GM12864 (cell line): ENCODE measurements at regions not wholly inside any gene's neighbourhood (a gene's known extent, or its start where the extent isn't known, plus 50 kb on each side); places are given as distances from the start of the nearest gene placed in this dataset.

ENCODE experiments used
- DNase-seq: peaks from one replicate; pipeline ENCODE4 v3.0.0-alpha.2; 2011; ENCODE audit warnings: low read depth
- H3K4me3 ChIP-seq: 2 replicates; pipeline ENCODE4 v1.5.1; 2011; ENCODE audit warnings: mild to moderate bottlenecking, low read depth, low read length, control low read depth
- TF ChIP-seq, protein P1 (sequence below): IDR thresholded peaks from 2 replicates; pipeline ENCODE4 v1.5.1; 2011; ENCODE audit warnings: low read depth, mild to moderate bottlenecking, moderate library complexity, low read length, control low read depth, inconsistent platforms; ENCODE audit errors: missing control alignments

DNA sequence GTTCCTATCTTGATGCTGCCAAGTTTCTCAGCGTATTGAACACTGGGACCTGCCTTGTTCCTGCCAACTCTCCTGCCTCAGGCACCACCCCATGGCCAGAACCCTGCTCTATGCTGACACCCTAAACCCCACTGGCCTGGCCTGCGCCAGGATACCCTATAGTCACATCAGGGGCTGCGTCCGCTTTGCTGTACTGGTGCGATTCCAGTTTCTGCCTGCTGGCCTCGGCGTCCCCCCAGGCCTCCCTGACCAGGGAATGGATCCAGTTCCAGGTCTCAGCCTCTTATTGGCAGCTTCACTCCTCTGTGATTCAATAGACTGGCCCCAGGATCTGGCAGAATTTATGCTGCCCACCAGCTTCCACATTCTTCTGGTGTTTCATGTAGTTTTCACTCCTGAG is 55.0 kb downstream of the GPR6 start:
- TF ChIP-seq, protein P1, sequence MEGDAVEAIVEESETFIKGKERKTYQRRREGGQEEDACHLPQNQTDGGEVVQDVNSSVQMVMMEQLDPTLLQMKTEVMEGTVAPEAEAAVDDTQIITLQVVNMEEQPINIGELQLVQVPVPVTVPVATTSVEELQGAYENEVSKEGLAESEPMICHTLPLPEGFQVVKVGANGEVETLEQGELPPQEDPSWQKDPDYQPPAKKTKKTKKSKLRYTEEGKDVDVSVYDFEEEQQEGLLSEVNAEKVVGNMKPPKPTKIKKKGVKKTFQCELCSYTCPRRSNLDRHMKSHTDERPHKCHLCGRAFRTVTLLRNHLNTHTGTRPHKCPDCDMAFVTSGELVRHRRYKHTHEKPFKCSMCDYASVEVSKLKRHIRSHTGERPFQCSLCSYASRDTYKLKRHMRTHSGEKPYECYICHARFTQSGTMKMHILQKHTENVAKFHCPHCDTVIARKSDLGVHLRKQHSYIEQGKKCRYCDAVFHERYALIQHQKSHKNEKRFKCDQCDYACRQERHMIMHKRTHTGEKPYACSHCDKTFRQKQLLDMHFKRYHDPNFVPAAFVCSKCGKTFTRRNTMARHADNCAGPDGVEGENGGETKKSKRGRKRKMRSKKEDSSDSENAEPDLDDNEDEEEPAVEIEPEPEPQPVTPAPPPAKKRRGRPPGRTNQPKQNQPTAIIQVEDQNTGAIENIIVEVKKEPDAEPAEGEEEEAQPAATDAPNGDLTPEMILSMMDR: no peak
- DNase-seq: no peak
- no peak overlapping the region for H3K4me3 ChIP-seq

DNA sequence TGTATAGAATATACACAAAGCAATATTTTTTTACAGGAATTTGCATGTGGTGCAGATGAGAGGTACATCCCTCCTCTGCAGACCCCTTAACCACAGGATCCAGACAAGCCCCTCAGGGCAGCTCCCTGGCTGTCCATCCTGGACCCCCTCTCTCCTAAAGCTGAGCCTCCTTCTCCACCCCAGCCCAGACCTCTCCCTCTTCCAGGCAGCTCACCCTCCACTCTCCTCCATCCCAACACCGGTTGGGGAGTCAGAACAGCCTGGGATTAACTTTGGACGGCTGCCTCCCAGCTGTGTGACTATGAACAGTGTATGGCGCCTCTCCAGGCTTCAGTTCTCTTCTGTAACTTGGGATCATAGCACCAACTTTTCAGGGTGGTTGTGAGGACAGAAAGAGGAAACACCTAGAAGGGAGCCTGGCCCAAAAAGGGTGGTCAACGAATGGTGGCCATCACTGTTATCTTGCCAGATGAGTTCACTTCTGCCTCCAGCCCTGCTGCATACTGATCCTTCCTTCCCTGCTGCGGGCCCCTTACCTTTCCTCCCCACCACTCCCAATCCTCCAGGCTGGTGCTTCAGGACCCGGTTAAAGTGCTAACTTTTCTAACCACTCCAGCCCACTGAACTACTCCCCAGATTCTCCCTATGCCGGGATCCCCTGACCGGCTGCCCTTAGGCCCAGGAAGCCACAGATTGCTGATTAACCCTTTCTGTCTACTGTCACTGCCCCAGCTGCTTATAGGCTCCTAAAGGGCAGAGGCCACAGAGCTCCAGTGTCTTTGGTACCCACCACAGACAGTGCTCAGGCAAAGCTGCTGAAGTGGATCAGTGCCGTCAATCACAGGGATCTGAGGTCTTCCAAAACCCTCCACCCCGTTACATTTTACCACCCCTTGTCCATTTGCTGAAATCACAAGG is 55.9 kb downstream of the GPR6 start:
- DNase-seq: no peak
- no peak overlapping the region for H3K4me3 ChIP-seq
- TF ChIP-seq, protein P1: no peak

DNA sequence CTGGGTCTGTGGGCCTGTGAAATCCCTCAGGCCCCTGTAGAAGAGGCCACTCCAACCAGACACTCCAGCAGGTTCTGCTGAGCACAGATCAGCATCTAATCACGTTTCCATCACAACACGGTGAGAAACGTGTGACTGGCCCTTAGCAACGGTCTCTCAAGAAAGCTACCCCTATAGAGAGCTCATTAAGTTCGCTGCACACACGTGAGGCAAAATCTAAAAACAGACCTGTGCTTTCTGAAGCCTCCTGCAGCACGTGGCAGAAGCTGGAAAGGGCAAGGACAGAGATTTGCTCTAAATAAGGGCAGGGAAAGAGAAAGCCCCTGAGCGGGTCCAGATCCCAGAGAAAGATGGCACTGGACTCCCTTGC is 56.5 kb downstream of the GPR6 start:
- H3K4me3 ChIP-seq: no peak overlapping the region
- TF ChIP-seq, protein P1: no peak
- no peak for DNase-seq

DNA sequence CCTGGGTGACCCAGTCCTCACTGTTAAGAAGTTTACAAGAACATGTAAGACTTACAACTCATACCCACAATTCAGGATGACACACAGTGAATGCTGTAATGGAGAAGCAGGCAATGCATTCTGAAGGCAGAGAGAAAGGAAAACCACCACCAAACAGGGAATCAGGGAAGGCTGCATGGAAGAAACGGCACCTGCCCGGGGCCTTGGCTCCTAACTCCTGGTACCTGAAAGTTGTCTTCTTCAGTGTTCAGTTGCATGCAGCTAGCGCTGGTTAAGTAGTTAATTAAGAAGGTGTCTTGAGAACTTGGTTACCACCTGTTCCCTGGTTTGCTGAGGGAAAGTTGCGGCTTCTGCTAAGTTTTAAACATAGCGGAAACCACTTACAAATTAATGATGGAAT is 57.2 kb downstream of the GPR6 start:
- TF ChIP-seq, protein P1: no peak
- H3K4me3 ChIP-seq: no peak overlapping the region
- DNase-seq: no peak

DNA sequence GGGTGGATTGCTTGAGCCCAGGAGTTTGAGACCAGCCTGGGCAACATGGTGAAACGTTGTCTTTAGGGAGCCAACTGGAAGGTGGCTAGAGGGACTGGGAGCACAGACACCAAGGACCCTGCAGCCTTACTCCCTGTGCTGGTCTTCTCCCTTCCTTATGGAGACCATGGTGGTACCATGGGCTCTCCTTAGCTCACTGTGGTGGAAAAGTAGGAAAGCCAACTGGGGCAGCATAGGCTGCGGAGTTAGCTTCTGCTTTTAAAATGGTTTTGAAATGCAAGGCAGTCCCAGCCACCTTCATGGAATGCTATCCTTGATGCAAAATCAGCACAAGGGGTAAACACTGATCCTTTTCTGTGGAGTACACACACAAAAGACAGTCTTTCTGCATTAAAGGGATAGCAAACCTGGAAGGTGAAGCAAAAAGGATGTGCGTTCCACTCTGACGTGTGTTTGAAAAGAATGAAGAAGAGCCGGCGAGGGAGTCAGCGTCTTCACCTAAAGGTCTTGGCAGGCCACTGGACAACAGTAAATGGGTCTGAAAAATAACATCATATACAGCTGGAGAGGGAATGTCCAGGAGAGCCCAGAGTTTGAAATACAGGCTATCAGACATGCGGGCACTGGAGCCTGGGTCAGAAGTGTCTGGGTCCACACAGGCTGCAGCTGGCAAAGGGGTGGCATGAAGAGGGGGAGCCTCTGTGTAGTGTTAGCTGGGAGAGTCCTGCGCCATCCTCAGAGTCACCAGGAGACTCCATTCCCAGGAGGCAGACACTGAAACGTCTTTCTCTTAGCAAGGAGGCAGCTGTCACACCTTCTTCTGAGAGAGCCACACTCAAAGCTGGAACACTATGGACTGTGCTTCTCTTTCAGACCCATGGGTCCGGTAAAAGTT is 58.5 kb downstream of the GPR6 start:
- DNase-seq: no peak
- TF ChIP-seq, protein P1: no peak
- H3K4me3 ChIP-seq: no peak overlapping the region

DNA sequence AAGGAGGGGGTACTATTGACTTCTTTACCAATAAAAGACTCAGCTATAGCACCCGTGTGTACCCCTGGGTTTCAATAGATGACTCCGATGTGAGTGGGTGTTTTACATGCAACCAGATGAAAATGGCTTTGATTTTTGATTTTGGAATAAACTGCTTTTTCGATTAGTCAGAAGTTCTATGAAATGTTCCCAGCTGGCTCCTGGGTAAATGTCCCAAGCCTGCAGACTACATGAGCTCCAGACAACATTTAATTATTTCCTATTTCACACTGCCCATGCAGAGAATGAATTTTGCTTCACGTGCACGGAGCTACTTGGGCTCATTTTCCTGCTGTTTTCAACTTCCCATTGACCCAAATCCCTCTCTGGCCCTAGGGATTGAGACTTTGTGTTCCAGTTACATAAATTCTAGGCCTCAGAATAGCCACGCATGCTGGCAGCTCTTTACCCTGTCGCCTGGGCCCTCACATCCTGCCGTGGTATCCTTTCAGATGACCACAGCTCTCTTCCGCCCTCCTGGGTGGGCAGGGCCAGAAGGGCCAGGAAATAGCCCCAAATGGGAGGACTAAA is 59.7 kb downstream of the GPR6 start:
- TF ChIP-seq, protein P1: no peak
- no peak overlapping the region for H3K4me3 ChIP-seq
- DNase-seq: no peak
